CD4-positive, alpha-beta T cell treated with Interleukin-10 for 1 hour (primary cell): ENCODE measurements at regions not wholly inside any gene's neighbourhood (a gene's known extent, or its start where the extent isn't known, plus 50 kb on each side); places are given as distances from the start of the nearest gene placed in this dataset.
A peak's percentile ranks its signal among the peaks of the same experiment; 100 is the strongest.

Source experiments
- DNase-seq: peaks from one replicate; pipeline ENCODE4 v3.0.0-alpha.2; 2020

DNA sequence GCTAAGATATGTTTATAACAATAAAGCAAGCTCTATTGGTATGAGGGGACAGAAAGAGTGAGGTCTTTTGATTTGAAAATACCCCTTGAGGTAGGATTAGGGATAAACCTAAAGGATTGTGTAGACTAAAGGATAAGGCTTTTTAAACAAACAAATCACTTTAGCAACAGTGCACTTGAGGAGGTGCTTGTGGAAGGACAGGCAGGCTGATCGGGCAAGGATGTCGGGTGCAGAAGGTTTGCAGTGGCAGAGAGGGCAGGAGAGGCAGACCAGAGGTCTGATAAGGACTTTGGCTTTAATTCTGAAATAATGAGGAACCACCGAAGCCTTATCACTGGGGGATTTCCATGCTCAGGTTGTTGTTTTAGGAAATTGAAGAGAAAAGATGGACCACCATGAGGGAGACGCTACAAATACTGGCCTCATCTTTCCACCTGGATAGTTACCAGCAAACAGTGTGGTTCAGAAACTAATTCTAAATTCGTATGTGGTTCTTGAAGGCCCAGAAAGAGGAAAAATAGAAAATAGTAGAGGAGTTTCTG, 119.5 kb upstream of the KLF6 start:
- DNase-seq: no peak

DNA sequence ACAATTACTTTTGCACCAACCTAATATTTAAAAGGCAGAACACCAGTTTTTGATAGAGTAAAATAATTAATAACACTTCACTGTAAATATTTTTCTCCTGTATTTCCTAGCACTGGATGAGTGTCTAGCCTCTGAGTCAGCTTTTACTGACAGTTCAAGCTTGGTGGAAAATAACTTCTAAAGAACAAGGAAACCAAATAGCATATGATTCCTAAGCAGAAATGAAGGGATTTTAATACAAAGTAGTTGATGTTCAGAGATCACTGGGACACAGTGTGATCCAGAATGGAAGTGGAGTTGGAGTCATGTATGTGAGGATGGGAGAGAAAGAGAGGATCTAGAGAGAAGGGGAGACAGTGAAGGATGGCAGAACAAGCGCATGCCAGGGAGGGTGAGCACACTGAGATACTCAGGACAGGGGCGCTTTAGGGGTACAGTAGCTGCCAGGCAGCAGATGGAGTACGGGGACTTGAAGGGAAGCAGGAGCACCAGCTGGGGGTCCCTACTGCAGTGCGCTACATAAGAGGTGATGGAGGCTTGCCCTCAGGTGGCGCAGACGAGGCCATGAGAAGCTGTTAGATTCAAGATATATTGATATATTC, 117.9 kb upstream of the KLF6 start:
- DNase-seq: no peak

DNA sequence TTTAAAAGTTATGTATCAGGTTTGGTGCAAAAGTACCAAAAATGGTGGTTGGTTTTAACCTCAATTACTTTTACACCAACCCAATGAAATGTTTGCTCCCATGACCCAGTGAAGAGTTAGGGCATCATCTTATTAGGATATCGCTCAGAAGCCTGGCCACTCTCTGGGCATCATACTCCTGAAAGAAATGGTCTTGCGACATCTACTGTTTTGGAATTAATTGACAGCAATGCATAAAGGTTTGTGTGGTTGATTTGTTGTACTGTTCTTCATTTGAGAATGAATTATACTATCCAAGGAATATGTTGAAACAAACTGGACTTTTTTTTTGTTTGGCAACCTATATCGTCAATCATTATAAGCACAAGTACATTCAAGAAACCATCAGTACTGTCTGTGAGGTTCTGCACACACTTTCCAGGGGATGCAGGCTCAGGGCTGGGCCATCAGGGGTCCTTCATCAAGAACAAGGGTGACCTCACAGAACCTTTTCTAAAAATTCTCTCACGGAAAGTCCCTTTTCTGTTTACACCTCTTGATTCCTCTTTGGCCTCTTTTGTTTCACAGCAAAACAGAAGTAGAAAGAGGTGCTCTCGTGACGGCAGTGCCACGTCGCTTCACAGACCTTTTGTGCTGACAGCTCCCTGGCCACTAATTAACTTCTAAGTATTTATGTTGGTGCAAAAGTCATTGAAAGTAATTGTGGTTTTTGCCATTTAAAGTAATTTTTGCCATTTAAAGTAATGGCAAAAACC, 117.2 kb upstream of the KLF6 start:
- peak; percentile 76 for DNase-seq

DNA sequence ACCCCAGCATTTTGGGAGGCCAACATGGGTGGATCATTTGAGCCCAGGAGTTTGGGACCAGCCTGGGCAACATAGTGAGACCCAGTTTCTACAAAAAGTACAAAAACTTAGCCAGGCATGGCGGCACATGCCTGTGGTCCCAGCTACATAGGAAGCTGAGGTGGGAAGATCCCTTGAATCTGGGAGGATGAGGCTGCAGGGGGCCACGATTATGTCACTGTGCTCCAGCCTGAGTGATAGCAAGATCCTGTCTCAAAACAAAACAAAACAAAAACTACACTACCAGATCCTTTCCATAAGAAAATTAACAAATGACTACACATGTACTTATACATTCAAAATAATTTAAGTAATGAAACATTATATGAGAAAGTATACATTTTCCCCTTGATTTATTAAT, 116.4 kb upstream of the KLF6 start:
- DNase-seq: no peak

DNA sequence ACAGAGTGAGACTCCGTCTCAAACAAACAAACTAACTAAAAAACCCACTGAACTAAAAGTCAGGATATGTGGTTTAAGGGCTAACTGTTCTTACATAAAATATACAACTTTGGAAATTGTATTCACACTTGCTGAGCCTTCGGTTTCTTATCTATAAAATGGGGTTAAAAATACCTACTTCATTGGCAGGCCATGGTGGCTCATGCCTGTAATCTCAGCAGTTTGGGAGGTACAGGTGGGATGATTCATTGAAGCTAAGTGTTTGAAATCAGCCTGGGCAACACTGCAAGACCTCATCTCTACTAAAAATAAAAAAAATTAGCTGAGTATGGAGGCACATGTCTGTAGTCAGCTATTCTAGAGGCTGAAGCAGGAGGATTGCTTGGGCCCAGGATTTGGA, 115.4 kb upstream of the KLF6 start:
- DNase-seq: no peak

DNA sequence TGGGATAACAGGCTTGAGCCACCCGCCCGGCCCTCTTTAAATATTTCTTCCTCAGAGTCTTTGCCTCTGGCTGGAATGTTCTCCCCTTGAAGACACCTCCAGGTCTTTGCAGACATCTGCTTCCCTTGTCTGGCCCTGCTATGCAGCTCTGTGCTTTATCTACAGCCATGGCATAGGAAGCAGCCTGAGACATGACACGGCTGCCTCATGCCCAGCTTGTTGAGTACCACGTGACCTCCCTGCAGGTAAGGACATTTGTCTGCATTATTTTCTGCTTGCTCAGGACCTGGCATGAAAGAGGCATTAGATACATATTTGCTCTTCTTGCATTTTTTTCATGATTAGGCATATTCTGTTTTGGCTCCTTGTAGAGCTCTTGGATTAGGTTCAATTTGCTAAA, 113.8 kb upstream of the KLF6 start:
- DNase-seq: no peak

DNA sequence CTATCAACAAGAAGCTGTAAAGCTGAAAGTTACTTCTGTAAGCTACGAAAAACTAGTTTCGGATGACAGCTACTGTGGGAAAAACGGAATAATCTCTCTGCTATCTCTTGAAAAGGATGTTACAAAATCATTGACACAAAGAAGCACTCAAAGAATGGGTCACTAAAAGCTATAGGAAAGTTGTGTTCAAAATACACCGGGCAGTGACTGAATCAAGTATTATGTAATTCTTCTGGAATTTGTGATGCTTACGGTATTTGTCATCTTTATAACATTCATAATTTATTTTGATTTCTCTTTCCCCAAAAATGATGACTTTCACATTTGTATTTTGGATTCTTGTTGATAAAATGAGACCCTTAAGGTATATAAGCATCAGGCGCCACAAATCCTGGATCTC, 112.1 kb upstream of the KLF6 start:
- DNase-seq: no peak

DNA sequence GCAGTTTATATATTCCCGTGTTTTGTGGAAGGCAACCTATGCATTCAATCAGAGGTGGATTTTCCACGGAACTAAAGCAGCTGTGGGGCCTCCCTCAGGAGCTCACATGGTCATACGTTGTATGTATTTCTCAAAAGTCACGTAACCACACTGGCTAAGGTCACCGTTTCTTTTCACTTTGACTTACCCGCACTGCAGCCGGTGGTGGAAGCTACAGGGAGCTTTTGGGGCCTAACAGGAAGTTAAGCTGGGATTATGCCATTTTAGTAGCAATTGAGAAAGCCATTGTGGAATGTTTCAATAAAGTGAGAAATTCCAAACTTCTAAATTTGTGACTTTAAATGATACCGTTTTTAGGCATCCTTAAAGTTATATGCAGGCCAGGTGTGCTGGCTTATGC, 111.2 kb upstream of the KLF6 start:
- no peak for DNase-seq

DNA sequence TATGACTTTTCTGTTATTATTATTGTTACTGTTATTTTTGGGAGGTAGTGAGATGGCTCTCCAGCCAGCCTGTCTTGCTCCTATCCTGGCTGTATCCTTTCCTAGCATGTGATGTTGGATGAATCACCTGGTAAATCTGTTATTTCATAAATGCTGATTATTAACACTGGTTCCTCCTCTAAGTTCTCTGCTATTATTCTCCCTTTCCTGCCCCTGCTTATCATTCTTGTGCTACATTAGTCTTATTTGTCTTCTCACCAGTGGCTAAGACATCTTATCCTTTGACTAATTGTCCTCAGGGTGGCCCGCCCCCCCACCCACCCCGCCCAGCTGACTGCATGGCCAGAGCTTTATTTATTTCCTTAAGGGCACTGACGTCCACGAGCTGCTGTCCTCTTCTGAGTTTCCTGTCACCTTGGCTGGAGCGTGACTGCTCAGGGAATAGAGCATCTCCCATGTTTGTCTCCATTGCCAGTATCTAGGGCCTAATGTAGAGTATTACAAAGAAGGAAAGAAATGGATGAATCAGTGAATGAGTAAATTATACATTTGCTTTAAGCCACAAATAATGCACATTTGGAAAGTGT, 110.1 kb upstream of the KLF6 start:
- DNase-seq: no peak

DNA sequence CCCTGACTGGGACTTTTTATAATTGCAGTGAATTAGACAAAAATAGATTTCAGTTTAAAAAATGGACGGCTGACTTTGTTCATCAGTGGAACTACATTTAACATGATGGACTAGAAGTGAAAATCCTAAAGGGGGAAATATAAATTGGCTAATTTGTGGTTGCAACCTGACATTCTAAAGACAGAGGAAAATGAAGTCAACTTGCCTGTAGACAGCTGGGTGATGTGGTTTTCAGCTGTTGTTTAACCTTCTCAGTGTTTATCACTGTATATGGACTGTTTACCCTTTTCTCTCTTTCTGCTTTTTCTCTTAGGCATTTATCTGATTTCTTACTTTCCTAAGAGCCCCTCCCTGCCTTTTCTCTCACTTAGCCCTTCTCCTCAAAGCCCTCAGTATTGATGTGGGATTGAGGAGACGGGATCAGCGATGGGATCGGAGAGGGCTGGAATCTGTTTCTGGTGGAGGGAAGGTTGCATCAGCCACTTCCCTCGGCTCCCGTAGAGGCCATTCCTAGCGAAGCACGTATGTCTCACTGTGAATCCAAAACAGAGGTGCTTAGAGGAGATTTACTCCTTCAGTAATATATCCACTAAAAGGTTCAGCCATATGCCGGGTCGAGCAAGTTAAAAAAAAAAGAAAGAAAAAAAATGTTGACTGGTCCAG, 109.0 kb upstream of the KLF6 start:
- DNase-seq: peak; percentile 37

DNA sequence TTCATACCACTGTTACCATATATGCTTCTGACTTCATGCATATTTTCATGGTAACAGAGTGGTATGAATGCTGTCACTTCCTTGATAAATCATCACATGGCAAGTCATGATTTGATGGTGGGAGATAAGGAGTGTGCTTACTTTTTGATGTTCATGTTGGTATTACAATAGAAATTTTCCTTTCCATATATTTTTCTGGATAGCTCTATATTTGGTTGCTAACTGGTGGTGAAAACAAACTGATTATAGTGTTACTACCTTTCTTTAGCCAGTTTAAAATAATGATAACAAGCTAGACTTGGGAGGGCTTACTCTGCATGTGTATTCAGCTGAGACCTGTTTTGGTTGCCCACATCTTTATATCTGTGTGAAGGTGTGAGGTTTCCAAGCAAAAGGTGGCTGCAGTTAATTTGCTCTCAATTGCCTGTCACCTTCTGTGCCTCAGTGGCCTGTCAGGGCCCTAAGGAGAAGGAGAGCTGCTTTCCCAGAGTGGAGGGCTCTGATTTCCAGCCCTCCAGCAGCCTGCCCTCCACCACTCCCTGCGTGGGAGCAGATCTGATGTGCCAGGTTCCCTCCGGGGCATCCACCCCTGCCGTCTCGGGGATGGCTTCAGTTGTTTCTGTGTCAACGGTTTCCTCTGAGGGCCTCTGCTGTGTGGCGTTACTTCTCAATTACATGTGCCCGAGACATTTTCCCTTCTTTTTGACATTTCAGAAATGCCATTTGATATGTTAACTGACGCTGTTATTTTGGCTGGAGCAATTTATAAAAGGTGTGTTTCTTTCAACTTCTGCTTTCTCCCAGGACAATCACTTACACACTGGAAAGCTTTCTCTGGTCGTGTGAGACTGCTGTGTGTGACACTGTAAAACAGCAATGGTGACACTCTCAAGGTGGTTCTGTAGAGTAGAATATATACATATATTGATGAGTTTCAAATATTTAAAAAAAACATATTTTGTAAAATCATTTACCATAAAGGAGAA, 107.7 kb upstream of the KLF6 start:
- peak; percentile 82 for DNase-seq

DNA sequence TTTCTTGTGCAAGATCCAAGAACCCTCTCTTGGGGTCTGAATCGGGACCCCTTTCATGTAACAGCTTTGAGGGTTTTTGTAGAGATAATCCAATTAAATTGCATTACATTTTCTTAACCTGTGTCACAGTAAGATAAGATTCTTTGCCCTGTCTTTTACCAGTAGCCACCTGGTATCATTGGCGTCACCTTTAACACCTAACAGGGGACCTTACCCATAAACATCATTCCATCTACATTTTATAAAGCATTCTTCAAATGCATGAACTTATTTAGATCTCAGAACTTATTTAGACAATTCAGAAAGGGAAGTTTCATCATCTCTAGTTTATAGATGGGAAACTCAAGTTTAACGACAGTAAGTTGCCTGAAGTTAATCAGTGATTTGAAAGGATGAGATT, 106.4 kb upstream of the KLF6 start:
- DNase-seq: no peak

DNA sequence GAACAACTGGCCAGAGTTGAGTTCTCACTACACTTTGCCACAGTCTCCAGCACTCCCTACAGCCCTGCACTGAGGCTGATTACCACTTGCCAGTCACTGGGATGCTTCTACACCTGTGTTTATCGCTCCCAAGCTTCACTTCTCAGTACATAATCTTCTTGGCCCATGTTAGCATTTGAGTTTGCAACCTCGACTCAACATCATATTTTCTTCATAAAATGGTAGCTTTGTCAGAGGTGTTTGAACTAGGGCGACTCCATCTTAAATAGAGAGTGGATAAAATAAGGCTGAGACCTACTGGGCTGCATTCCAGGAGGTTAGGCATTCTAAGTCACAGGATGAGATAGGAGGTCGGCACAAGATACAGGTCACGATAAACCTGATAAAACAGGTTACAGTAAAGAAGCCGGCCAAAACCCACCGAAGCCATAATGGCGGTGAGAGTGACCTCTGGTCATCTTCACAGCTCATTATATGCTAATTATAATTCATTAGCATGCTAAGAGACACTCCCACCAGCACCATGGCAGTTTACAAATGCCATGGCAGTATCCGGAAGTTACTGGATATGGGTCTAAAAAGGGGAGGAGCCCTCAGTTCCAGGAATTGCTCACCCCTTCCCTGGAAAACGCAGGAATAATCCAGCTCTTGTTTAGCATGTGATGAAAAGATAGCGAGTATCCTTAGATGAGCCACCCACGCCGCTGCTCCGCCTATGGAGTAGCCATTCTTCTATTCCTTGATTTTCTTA, 105.8 kb upstream of the KLF6 start:
- no peak for DNase-seq

DNA sequence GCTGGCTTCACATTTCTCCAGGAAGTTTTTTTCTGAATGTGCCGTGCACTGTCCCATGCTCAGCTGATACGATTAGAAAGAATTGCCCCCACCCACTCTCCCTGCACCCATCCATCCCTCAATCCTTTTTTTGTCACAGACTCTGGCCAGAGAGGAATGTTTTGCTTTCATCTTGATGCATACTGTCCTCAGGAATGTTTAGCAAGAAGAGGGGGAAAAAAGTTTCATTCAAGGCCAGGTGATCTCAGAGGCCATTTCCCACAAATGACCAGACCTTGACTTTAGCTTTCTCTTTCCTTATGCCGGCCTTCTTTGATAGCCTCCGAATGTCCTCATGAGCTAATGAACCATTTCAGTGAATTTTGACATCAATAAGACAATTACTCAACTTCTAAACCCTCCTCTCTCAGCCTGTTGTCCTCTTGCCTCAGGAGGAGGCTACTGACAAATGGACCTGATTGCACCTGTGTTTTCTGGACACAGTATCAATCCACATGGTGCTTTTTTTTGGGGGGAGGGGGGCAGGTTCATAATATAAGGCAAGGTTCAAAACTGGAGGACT, 105.0 kb upstream of the KLF6 start:
- DNase-seq: no peak

DNA sequence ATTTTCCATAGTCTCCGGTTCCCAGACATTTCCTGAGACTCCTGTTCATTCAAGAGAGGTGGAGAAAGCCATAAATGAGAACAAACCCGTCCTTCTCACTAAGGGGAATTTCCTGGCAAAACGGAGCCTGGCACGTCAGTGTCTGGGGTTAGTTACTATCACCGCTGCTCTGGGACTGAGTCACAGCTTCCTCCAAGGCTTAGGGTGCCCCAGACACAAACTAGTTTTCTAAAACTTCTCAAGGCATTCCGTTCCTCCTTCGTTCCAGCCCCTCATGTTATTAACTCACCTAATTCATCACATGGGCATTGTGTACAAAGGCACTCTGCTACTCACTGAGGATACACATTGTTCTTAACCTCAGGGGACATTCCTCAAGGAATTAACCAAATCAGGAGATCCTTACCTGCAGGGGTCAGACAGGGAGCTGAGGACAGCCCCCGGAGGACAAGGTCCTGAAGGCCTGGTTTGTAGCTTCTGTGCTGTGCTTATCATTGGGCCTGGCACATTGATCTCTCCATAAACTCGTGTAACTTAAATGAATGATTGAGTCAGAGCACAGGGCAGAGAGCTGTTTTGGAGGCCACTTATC, 103.0 kb upstream of the KLF6 start:
- peak; percentile 88 for DNase-seq

DNA sequence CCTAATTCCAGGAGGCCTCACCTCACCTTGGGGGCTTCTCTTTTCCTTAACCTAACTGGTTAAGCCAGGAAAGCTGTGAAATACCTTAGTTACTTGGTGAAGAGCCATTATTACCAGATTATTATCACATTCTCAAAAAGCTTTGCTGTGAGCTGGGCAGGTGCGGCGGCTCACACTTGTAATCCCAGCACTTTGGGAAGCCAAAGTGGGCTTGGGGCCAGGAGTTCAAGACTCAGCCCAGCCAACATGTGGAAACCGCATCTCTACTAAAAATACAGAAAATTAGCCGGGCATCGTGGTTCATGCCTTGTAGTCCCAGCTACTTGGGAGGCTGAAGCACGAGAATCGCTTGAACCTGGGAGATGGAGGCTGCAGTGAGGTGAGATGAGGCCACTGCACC, 102.4 kb upstream of the KLF6 start:
- DNase-seq: no peak

DNA sequence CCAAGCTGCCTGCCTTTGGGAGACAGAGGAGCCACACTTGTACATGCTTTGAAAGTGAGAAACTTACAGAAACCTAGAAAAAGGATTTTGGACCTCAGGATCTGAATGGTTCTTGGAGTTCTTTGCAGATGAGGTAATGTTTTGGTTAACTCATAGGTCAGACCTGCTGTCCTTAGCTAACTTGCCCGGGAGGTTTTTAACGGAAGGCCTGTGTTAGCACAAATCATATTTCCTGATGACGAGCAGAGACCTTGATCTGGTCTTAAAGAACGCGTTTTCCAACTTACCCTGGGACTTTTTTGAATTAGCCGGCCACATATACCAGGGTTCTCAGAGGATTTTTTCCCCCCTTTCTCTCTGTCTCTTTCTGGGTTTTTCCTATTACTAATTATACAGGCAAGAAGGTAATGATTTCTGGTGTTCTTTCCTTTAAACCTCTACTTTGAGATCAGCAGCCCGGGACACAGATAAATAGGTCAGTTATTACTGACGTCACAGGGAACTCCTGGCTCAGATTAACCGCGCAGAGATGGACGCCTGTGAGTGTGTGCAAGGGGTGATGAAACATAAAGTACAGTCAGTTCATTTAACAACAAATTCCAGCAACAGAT, 101.7 kb upstream of the KLF6 start:
- peak; percentile 50 for DNase-seq

DNA sequence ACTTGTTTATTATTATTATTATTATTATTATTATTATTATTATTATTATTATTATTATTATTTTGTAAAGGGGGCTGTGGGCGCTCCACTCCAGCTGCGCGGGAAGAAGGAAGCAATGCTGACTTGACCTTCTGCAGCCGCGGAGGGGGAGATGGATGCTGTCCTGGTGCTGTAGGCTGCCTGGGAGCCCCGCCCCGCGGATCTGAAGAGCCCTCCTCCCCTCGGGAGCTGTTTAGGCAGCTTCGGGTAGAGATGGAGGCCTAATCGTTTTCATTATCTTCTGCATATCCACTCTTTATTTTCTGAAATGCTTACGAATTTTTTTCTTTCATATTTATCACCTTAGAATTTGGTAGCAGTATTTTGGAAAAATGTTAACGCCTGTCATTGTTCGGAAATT, 101.2 kb upstream of the KLF6 start:
- DNase-seq: no peak

DNA sequence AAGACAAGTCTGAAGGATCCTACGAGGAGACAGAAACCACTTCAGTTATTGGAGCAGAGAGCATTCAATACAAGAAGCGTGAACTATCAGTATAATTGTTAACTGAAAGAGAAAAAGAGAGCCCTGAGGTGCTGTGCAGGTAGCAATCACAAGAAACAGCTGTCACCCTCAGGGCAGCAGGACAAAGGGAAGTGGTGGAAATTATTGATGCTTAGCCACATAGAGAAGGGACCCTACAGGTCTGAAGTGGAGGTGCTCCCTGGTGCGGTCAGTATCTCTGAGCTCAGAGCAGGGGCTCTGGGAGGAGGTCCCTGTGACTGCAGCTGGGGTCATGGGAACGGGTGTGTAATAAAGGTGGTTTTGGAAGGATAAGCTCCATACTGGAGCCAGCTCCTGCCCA, 97.8 kb upstream of the KLF6 start:
- no peak for DNase-seq

DNA sequence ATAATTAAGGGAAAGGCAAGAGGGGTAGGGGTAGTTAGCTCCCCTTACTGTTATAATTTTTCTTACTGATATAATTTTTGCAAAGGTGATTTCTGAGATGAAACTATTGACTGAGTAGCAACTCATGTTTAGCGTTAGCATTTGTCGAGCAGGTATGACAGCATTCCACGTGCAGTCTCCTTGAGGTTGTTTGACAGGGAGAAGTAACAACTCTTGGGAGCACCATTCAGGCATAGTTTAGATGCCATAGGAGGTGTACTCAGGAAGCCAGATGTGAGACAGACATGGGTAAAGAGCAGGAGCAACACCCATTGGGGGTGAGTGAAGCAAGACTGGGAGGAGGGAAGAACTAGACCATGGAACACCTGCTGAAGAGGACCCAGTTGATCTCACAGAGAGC, 96.6 kb upstream of the KLF6 start:
- no peak for DNase-seq

DNA sequence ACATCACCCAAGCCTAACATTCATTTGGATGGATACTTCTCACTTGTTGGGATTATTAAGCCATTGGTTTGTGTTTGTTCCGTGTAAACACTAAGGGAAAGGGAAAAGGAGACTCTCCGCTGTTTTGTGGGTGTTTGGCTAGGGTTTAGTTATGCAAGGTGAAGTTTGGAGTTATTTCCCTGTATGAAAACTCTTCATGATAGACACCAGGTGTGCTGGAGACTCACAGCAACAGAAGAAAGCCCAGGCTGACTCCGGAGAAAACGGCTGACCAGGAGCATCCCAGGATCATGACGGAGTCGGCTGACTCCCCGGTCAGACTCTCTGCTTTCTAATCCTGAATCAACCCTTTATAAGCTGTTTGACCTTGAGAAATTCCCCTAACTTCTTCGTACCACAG, 94.1 kb upstream of the KLF6 start:
- no peak for DNase-seq
